Pancreas (tissue), 10 donors: ENCODE measurements at regions not wholly inside any gene's neighbourhood (a gene's known extent, or its start where the extent isn't known, plus 50 kb on each side); places are given as distances from the start of the nearest gene placed in this dataset.

ENCODE experiments used
- ATAC-seq, 4 donors: fragments of 200-7000 bp; cut with Tn5 transposase; one replicate each; pipeline versions ENCODE4 v1.8.0 to v1.9.1; 2020; ENCODE audit warnings: mild to moderate bottlenecking in 4 of 4, moderate library complexity in 4 of 4
- DNase-seq, 6 donors: peaks; one replicate each; pipeline ENCODE4 v3.0.0-alpha.2; 2020
- FAIRE-seq: peaks from 2 replicates; lab custom pipeline; 2012; peaks lifted over from hg19 to GRCh38; lab: Jason Lieb, UNC
- H3K27ac ChIP-seq, 4 donors: fragments of 200-600 bp; sonication (generic); 1 replicate in 3 of 4; 2 replicates in 1 of 4; pipeline versions ENCODE4 v1.5.0 to v1.8.0; 2020
- H3K27me3 ChIP-seq, 4 donors: fragments of 200-600 bp; one replicate each; pipeline ENCODE4 v1.8.0; 2021
- H3K36me3 ChIP-seq, 3 donors: fragments of 200-600 bp; sonication (generic) in 1 of 3; one replicate each; pipeline versions ENCODE4 v1.5.0 to v1.8.0; 2020 to 2021
- H3K4me1 ChIP-seq, 3 donors: fragments of 200-600 bp; one replicate each; pipeline ENCODE4 v1.8.0; 2021
- H3K4me3 ChIP-seq, 4 donors: fragments of 200-600 bp; sonication (generic) in 2 of 4; one replicate each; pipeline versions ENCODE4 v1.5.0 to v1.8.0; 2020 to 2021
- H3K9me3 ChIP-seq, 4 donors: fragments of 200-600 bp; one replicate each; pipeline ENCODE4 v1.8.0; 2021
- WGBS, 2 donors: extraction: QIAGEN DNeasy Blood & Tissue Kit; methylation state at CpG; one replicate each; pipeline ENCODE4 v1.1.7; 2013; 5-methylcytosine and 5-hydroxymethylcytosine counted together
- intact Hi-C, 3 donors: fragments of 100-400 bp; cut with DNase I; formaldehyde crosslinking; loops; one replicate each; pipeline versions ENCODE4 v1.11.1 to v1.14.2; 2022
- TF ChIP-seq, protein P1 (sequence below), 4 donors: fragments of 200-600 bp; sonication (generic) in 3 of 4; IDR thresholded peaks; one replicate each; pipeline versions ENCODE4 v1.5.0 to v1.8.0; 2021; ENCODE audit warnings: antibody characterized with exemption in 4 of 4
- donor health status: healthy with polysubstance abuse.
- donor health status: DM: no; HTN: no; CAD: no; lungs with moderate emphysema.
- donor health status: DM: no; HTN: no; CAD: no.
- donor health status: control.
- donor health status: control.
- donor health status: Bipolar disorder and iron deficiency.
- donor health status: DM: yes; HTN: yes; CAD: no.
- donor health status: DM: no; HTN: no; CAD: no.
- donor health status: DM: no; HTN: no; CAD: no.
- donor health status: DM: yes; HTN: yes; CAD: no.

DNA sequence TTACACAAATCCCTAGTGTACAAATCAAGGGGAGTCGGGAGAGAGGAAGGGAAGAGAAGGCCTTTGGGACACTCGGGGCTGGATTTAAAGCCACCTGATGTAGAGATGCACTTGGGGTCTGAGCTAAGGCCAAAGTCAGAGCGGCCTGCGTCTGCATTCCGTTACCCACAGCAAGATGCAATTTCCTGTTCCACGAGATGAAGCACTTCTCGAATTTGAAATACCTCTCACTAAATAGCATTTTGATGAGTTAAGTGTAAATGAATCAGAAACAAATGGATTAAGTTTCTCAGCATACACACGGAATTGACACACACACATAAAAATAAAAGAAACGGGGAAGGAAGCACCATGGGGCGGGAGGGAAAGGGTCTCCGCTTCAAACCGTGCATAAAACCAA is 386.0 kb downstream of the SOX9 start:
- Histone ChIP-seq H3K9me3 (no peaks in the 10 kb centered on the region), H3K4me3 (no peak overlapping the region), H3K4me1 (peaks cover 22 to 30% (median 24%) of the 10 kb centered on the region in 3 donors), H3K36me3 (no peaks in the 10 kb centered on the region), H3K27ac (no peak overlapping the region), H3K27me3 (no peaks in the 10 kb centered on the region)
- no peak for FAIRE-seq
- intact Hi-C loops = no loop called here
- 87 to 88% methylated on average over 12 of the region's 12 CpGs for WGBS, 2 donors
- ATAC-seq = no peak
- DNase-seq = no peak
- TF ChIP-seq, protein P1, sequence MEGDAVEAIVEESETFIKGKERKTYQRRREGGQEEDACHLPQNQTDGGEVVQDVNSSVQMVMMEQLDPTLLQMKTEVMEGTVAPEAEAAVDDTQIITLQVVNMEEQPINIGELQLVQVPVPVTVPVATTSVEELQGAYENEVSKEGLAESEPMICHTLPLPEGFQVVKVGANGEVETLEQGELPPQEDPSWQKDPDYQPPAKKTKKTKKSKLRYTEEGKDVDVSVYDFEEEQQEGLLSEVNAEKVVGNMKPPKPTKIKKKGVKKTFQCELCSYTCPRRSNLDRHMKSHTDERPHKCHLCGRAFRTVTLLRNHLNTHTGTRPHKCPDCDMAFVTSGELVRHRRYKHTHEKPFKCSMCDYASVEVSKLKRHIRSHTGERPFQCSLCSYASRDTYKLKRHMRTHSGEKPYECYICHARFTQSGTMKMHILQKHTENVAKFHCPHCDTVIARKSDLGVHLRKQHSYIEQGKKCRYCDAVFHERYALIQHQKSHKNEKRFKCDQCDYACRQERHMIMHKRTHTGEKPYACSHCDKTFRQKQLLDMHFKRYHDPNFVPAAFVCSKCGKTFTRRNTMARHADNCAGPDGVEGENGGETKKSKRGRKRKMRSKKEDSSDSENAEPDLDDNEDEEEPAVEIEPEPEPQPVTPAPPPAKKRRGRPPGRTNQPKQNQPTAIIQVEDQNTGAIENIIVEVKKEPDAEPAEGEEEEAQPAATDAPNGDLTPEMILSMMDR (IDR thresholded peaks at IDR 0.05) = no peak

DNA sequence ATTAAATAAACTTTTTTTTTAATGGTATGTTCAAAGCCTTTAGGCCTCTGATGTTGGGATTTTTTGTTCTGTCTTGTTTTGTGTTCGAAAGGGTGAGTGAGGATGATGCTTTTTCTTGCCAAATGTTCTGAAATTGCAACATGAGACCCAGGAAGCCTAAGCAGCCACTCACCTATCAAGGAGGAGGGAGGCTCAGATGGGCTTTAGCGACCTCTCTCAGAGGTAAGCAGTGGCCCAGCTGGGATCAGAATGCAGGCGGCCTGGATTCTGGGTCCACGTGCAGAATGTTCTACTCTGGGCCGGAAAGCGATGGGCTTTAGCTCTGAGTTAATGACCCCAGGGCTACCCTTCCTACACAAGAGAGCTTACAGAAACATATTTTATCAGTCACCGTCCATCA is 386.6 kb downstream of the SOX9 start:
- intact Hi-C loops = no loop called here
- WGBS, 2 donors = 92 to 94% methylated on average over 7 of the region's 7 CpGs
- ATAC-seq (no peak), DNase-seq (no peak), FAIRE-seq (no peak)
- TF ChIP-seq, protein P1 (IDR thresholded peaks at IDR 0.05) = no peak
- H3K4me1 ChIP-seq = peaks cover 18 to 28% (median 22%) of the 10 kb centered on the region in 3 donors
- H3K27ac ChIP-seq = no peak overlapping the region
- H3K4me3 ChIP-seq = no peak overlapping the region
- H3K9me3 ChIP-seq = no peaks in the 10 kb centered on the region
- no peaks in the 10 kb centered on the region for H3K27me3 ChIP-seq
- H3K36me3 ChIP-seq = no peaks in the 10 kb centered on the region

DNA sequence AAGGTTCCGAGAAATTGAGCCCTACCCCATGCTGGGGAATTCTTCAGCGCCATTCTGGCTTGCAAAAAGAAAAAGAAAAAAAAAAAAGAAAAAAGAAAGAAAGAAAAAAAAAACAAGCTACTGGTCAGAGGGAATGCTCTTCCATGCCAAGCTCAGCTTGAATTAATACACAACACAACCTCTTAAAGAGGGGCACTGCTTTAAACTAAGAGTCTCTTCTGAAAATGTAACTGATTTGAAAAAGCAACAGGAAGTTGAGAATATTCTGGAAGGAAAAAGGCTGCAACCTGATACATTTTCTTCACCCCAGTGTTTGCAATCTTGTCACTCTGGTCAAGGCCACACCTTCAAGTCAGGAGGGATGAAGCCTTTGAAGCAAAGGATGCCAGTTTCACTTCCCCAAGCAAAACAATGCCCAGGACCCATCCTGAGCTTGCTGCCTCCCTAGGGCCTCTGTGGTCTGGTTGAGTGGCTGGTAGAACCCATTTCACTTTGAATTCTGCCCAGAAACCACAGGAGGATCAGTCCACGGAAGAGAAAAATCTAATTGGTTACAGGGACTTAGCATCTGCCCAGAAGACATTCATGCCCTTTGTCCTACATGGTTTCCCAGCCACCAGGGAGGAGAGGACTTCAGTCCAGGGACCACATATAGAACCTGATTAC is 389.7 kb downstream of the SOX9 start:
- TF ChIP-seq, protein P1 (IDR thresholded peaks at IDR 0.05) = no peak
- Histone ChIP-seq H3K4me3 (no peak overlapping the region), H3K27me3 (no peaks in the 10 kb centered on the region), H3K4me1 (peaks cover 14 to 22% (median 17%) of the 10 kb centered on the region in 3 donors), H3K36me3 (no peaks in the 10 kb centered on the region), H3K27ac (peak overlapping the region in 2 of 4 donors; percentile 22 to 28), H3K9me3 (no peaks in the 10 kb centered on the region)
- ATAC-seq (peak in 3 of 4 donors; percentile 47 to 58 (median 55)), FAIRE-seq (no peak), DNase-seq (peak in 1 of 6 donors; percentile 27)
- intact Hi-C loops = loop anchor here in 1 of 3 donors (10.0 kb wide), 1 partner anchor 86 kb away; no protein-coding TSS in a partner anchor
- 82 to 86% methylated on average over 3 of the region's 3 CpGs for WGBS, 2 donors

DNA sequence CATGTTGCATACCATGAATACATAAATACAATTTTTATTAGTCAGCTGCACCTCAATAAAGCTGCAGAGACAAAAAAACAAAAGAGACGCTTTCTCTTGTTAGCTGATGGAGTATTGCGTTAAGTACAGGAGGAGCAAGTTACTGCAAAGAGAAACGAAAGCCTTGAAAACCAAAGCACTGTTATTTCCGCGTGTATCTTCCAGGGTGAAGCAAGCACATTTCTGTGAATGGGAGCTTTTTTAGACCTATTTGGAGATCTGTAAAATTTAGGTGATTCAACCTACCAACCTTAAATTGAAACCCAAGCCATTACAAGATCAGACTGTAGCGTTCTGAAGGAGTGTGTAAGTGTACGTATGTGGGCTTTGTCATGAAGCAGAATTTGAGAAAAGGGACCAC is 390.4 kb downstream of the SOX9 start:
- Histone ChIP-seq H3K4me1 (peaks cover 22 to 30% (median 25%) of the 10 kb centered on the region in 3 donors), H3K4me3 (no peak overlapping the region), H3K27me3 (no peaks in the 10 kb centered on the region), H3K36me3 (no peaks in the 10 kb centered on the region), H3K9me3 (no peaks in the 10 kb centered on the region), H3K27ac (no peak overlapping the region)
- intact Hi-C loops = loop anchor here in 1 of 3 donors (10.0 kb wide), 1 partner anchor 86 kb away; no protein-coding TSS in a partner anchor
- 89 to 93% methylated on average over 7 of the region's 7 CpGs for WGBS, 2 donors
- TF ChIP-seq, protein P1 (IDR thresholded peaks at IDR 0.05) = no peak
- no peak for FAIRE-seq
- no peak for DNase-seq
- ATAC-seq = no peak

DNA sequence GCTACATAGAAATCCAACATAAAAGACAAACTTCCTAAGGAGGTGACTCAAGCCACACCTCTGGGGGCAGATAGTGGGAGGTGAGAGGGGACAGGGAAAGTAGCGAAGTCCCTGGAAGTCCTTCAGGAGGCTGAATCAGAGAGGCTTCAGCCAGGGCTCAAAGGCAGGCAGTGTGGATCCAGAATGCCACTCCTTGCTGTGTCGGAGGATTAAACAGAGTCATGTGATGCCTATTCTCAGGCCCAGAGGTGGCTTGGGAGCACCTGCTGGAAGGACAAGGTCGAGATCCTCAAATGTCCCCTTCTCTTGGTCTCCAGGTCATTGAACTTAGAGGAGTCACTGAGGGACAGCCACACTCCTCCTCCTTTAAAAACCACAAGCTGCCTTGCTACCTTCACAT is 391.1 kb downstream of the SOX9 start:
- ATAC-seq (peak in 2 of 4 donors; percentile 6 to 18), FAIRE-seq (no peak), DNase-seq (no peak)
- Histone ChIP-seq H3K9me3 (no peaks in the 10 kb centered on the region), H3K36me3 (no peaks in the 10 kb centered on the region), H3K27me3 (no peaks in the 10 kb centered on the region), H3K4me1 (peaks cover 28 to 35% (median 31%) of the 10 kb centered on the region in 3 donors), H3K4me3 (no peak overlapping the region), H3K27ac (no peak overlapping the region)
- WGBS, 2 donors = 37 to 58% methylated on average over 3 of the region's 3 CpGs
- TF ChIP-seq, protein P1 (IDR thresholded peaks at IDR 0.05) = no peak
- intact Hi-C loops = loop anchor here in 1 of 3 donors (10.0 kb wide), 1 partner anchor 87 kb away; no protein-coding TSS in a partner anchor
